ENCODE measurements at regions not wholly inside any gene's neighbourhood (a gene's known extent, or its start where the extent isn't known, plus 50 kb on each side); places are given as distances from the start of the nearest gene placed in this dataset.
A peak's percentile ranks its signal among the peaks of the same experiment; 100 is the strongest.
"Not testable (repeated sequence)": the region's sequence is repeated elsewhere in the genome, so short reads cannot be mapped to it uniquely, and the experiment has no call there.

DNA sequence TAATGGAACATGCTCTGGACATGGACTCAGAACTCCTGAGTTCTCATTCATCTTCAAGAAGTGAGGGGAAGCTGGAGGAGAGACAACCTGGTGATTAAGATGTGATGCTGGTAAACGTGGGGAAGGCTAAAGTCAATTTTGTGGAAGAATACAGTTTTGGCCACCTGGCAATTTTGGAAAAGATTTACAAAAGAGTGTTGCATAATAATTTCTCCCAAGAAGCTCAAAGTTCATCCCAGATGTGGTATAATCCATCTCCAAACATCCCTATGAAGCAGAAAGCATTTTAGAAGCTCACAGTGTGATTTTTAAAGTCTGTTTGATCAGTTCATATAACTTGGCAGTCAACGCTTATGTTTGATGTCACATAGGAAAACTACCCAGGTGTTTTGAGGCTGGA, 208.7 kb downstream of the LMX1A start:
- no peak for FAIRE-seq

DNA sequence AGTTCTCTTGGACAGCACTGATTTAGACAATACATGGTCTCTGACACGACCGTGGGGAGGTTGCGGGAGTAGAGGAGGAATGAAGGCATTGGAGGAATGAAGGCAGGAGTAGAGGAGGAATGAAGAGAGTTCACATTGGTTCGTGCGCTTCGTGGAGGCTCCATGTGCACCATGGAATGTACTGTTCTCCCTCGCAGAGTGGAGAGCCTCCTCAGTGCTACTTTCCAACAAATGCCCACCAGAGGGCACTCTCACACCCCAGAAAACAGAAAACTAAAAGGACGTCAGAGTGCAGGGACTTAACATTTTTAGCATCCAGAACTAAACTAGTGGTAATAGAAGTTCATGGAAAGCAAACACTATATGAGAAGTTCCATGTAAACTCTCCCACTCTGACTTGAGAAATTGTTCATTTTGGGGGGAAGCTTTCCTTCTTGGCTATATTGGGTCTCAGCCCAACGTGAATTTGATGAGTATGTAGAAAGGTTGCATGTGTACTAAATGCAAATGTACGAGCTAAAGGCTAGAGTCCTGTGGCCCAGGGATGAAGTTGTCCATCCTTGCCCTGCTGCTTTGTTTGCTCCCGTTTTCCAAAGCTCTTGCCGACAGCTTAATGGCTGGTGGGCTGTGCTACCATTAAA, 211.6 kb downstream of the LMX1A start:
- peak; percentile 91 for FAIRE-seq

GRCh38 chr1:165143437-165144065, 213.0 kb downstream of the LMX1A start:
- FAIRE-seq: no peak

- FAIRE-seq: no peak
Measured at GRCh38 chr1:165138960-165139359, 217.6 kb downstream of the LMX1A start.

DNA sequence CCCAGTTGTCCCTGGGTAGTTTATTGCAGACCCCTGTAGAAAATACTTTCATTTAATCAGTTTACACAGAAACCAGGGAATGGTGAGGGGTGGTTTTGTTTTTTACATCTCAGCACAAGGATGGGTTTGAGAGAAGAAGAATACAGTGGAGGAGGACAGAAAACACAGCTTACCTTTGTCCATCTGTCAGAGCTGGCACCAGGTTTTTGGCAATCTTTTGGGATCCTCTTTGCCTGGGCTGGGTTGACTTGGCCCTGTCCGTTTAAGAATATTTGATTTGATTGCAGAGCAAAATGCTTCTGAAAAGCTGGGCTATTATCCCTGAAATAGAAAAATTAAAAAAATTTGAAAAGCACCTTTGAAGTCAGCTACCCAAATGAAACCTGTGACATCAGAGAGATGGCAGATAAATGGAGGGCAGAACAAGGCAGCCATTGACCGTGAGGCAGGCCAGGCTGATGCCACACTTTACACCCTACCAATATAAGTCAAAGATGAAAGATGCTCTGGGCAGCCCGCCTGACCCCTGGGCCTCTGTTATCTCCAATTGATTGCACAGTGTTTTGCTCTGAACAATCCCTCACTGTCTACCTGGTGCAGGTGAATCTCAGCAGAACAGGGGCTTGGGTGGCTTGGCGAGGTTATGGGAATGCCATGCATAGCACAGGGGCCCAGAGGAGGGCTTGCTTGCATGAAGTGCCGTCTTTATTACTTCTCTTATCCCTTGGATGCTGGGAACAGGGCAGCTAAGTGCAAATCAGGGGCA, 218.8 kb downstream of the LMX1A start:
- FAIRE-seq: no peak

GRCh38 chr1:165134431-165134830, 222.1 kb downstream of the LMX1A start:
- no peak for FAIRE-seq

- FAIRE-seq: no peak
Measured at GRCh38 chr1:165129568-165130164, 226.8 kb downstream of the LMX1A start.

DNA sequence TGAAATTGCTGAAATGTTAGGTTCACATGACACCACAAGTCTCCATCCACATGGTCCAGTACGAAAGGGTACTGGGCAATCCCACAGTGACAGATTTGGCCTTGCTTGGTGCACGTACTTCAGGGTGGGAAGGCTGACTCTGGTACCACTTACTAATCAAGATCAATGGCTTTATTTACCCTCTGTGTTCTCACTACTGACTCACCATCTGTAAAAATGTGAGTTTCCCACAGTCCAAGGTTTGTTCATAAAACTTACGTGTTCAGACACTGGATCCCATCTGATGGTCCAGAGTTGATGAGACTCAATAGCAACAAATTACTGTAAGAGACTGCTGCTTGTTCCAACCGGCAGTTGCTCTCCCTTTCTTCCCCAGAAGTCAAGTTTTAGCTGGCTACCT, 231.7 kb downstream of the LMX1A start:
- FAIRE-seq: no peak

DNA sequence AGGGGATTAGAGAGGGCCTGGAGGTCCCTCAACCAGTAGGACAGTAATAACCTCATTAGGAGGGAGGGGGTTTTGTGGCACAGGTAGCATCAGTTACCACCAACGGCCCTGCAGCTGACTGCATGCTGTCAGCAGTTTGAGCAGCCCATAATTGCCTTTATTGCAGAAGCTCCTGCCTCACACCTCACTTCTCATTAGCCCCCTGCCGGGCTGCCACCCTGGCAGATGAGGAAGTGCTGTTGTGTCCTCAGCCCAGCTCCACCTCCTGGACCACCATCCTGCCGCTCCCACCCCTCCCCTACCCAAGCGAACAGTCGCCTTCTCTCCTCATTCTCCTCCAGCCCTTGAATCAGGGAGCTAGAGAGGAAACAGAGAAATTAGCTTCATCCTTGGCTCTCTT, 237.4 kb downstream of the LMX1A start:
- FAIRE-seq: no peak

DNA sequence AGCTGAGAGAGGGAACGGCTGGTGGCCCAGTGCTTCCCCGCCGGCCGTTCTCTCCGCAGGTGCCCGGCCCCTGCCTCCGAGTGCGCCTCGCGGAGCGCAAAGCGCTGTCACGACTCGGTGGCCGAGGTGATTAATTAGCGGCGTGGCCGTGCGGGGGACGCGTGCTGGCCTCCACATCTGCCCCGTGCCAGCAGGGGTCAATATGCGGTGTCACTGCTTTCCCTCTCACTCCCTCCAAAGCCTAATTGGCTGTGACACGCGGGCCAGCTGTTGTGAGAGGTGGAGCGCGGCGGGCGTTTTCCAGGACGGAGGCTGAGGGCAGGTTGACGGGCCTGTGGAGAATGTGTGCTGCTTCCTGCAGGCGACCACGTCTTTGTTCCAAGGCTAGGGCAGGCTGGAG, 239.0 kb downstream of the LMX1A start:
- no peak for FAIRE-seq

- no peak for FAIRE-seq
Measured at GRCh38 chr1:165116732-165117131, 239.8 kb downstream of the LMX1A start.

DNA sequence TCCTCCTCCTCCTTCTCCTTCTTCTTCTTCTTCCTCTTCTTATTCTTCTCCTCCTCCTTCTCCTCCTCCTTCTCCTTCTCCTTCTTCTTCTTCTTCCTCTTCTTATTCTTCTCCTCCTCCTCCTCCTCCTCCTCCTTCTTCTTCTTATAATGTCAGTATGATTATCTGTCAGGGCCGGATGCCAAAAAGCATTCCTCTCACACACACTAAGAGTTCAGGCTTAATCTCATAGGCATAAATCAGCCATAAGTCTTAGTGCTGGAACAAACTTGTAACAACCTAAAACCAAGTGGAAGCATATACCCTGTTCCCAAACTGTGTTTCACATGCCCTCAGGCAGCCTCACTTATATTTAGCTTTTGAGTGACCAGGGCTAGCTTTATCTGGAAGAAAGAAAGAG, 240.3 kb downstream of the LMX1A start:
- FAIRE-seq: no peak

DNA sequence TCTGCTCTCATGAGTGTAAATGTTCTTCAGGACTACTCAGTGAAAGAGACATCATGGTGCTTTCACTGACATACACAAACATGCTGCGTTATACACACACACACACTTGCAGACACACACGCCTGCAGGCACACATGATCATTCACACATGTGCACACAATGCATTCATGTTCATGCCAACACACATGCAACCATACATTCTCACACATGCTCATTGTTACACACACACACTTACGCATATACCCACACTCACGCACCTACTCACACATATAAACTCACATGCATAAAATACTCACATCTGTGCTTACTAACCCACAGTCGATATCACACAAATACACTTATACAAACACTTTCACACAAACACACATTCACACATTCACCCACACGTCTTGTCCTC, 241.6 kb downstream of the LMX1A start:
- no peak for FAIRE-seq

- peak; percentile 74 for FAIRE-seq
Measured at GRCh38 chr1:165114022-165114888, 242.3 kb downstream of the LMX1A start.

DNA sequence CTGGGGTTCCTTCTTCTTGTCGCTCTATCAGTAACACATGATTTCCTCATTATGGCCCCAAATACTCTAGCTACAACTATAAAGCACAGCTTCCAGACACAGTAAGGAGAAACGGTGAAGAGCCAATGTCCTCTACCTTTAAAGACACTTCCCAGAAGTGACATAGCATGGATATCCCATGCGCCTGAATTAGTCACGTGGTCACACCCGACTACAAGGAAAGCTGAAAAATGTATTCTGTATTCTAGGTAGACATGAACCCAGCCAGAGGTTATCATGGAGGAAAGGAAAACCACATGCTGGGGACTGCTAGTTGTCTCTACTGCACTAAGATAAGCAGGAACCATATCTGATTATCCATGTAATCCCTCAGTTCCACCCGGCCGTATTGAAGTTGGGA, 244.3 kb downstream of the LMX1A start:
- no peak for FAIRE-seq

DNA sequence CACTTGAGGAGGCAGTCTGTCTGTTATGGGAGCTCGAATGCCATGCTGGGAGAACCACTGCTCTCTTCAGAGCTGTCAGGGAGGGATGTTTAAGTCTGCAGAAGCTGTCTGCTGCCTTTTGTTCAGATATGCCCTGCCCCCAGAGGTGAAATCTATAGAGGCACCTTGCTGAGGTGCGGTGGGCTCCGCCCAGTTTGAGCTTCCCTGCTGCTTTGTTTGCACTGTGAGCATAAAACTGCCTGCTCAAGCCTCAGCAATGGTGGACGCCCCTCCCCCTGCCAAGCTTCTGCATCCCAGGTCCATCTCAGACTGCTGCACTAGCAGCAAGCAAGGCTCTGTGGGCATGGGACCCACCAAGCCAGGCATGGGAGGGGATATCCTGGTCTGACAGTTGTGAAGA, 247.5 kb downstream of the LMX1A start:
- no peak for FAIRE-seq

DNA sequence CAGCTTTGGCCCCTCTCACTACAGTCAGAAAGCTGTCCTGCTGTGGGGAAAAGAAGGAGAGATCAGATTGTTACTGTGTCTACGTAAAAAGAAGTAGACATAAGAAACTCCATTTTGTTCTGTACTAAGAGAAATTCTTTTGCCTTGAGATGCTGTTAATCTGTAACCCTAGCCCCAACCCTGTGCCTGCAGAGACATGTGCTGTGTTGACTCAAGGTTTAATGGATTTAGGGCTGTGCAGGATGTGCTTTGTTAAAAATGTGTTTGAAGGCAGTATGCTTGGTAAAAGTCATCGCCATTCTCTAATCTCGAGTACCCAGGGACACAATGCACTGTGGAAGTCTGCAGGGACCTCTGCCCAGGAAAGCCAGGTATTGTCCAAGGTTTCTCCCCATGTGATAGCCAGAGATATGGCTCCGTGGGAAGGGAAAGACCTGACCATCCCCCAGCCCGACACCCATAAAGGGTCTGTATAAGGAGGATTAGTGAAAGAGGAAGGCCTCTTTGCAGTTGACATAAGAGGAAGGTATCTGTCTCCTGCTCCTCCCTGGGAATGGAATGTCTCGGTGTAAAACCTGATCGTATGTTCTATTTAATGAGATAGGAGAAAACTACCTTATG, 263.9 kb downstream of the LMX1A start:
- not testable (repeated sequence) for FAIRE-seq

DNA sequence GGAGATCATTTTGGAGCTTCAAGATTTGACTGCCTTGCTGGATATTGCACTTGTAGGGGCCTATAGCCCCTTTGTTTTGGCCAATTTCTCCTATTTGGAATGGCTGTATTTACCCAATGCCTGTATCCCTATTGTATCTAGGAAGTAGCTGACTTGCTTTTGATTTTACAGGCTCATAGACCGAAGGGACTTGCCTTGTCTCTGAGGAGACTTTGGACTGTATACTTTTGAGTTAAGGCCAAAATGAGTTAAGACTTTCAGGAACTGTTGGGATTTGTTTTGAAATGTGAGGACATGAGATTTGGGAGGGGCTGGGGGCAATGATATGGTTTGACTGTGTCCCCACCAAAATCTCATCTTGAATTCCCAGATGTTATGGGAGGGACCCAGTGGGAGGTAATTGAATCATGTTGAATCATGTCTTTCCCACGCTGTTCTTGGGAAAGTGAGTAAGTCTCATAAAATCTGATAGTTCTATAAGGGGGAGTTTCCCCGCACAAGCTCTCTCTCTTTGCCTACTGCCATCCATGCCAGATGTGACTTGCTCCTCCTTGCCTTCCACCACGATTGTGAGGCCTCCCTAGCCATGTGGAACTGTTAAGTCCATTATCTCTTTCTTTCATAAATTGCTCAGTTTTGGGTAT, 276.1 kb downstream of the LMX1A start:
- no peak for FAIRE-seq

DNA sequence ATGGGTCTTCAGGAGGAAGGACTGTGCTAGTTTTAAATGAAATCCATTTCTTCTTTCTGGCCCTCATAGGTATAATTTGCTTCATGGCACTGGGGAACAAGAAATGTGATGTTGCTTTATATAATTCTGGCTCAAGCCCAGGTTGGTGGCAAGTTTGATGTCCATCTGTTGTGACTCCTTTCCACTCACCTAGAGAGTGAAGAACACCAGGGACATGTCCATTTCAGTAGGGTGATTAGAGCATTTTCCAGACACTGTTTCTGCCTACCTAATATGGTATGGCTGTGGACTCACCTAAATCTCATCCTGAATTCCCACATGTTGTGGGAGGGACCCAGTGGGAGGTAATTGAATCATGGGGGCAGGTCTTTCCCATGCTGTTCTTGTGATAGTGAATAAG, 278.1 kb downstream of the LMX1A start:
- FAIRE-seq: no peak

GRCh38 chr1:165075725-165076370, 280.7 kb downstream of the LMX1A start:
- FAIRE-seq: no peak
